Uterus (tissue), 3 donors: ENCODE measurements at regions not wholly inside any gene's neighbourhood (a gene's known extent, or its start where the extent isn't known, plus 50 kb on each side); places are given as distances from the start of the nearest gene placed in this dataset.
A peak's percentile ranks its signal among the peaks of the same experiment; 100 is the strongest.

Experiments
- DNase-seq, 2 donors: peaks; one replicate each; pipeline ENCODE4 v3.0.0-alpha.2; 2019 to 2020
- H3K27ac ChIP-seq, 2 donors: fragments of 200-600 bp; sonication (generic); 1 replicate in 1 of 2; 2 replicates in 1 of 2; pipeline ENCODE4 v1.5.1; 2016 to 2018
- H3K27me3 ChIP-seq, 2 donors: fragments of 200-600 bp; sonication (generic); one replicate each; pipeline ENCODE4 v1.5.1; 2018 to 2019; ENCODE audit warnings: control low read depth in 1 of 2
- H3K36me3 ChIP-seq, 2 donors: fragments of 200-600 bp; sonication (generic); one replicate each; pipeline ENCODE4 v1.5.1; 2019; ENCODE audit warnings: control low read depth in 1 of 2
- H3K4me1 ChIP-seq, 2 donors: fragments of 200-600 bp; sonication (generic); one replicate each; pipeline ENCODE4 v1.5.1; 2018 to 2019; ENCODE audit warnings: control low read depth in 1 of 2
- H3K4me3 ChIP-seq, 2 donors: fragments of 200-600 bp; sonication (generic); 1 replicate in 1 of 2; 2 replicates in 1 of 2; pipeline ENCODE4 v1.5.1; 2018 to 2019; ENCODE audit warnings: mild to moderate bottlenecking in 1 of 2
- H3K9me3 ChIP-seq, 2 donors: fragments of 200-600 bp; sonication (generic); one replicate each; pipeline ENCODE4 v1.5.1; 2019; ENCODE audit warnings: control low read depth in 1 of 2
- CTCF ChIP-seq, 4 experiments: fragments of 200-600 bp in 2 of 4; fragments of 450-650 bp in 2 of 4; sonication (generic) in 2 of 4; IDR thresholded peaks; one replicate each; pipeline ENCODE4 v1.5.1; 2016 to 2019; ENCODE audit warnings: antibody characterized with exemption in 4 of 4, mild to moderate bottlenecking in 2 of 4, moderate library complexity in 1 of 4
- POLR2A ChIP-seq, 2 donors: fragments of 450-650 bp; IDR thresholded peaks; one replicate each; pipeline ENCODE4 v1.6.1; 2016; ENCODE audit warnings: antibody characterized with exemption in 2 of 2, mild to moderate bottlenecking in 1 of 2, moderate library complexity in 1 of 2
- intact Hi-C: fragments of 100-400 bp; cut with DNase I; formaldehyde crosslinking; loops from one replicate; pipeline ENCODE4 v1.15.1; 2023; ENCODE audit warnings: low total_unique reads
- donor health status: DM: yes; HTN: yes; CAD: no.

- Histone ChIP-seq H3K4me1 (no peaks in the 10 kb centered on the region), H3K4me3 (no peak overlapping the region), H3K36me3 (no peaks in the 10 kb centered on the region), H3K9me3 (no peaks in the 10 kb centered on the region), H3K27me3 (no peaks in the 10 kb centered on the region), H3K27ac (no peak overlapping the region)
- TF ChIP-seq POLR2A (IDR thresholded peaks at IDR 0.05) (no peak), CTCF (IDR thresholded peaks at IDR 0.05) (no peak)
- DNase-seq, result no peak
- intact Hi-C loops, result no loop called here
Measured at GRCh38 chr3:152175528-152175889, 93.2 kb upstream of the MBNL1 start.

GRCh38 chr3:152176241-152176640 lies 92.5 kb upstream of the MBNL1 start:
- no peak for DNase-seq
- no peak overlapping the region for H3K4me3 ChIP-seq
- no peaks in the 10 kb centered on the region for H3K9me3 ChIP-seq
- no peak for TF ChIP-seq POLR2A (IDR thresholded peaks at IDR 0.05)
- TF ChIP-seq CTCF (IDR thresholded peaks at IDR 0.05), result no peak
- H3K36me3 ChIP-seq, result no peaks in the 10 kb centered on the region
- no peak overlapping the region for H3K27ac ChIP-seq
- intact Hi-C loops, result no loop called here
- H3K4me1 ChIP-seq, result no peaks in the 10 kb centered on the region
- H3K27me3 ChIP-seq, result no peaks in the 10 kb centered on the region

- no peaks in the 10 kb centered on the region for H3K9me3 ChIP-seq
- H3K27me3 ChIP-seq, result no peaks in the 10 kb centered on the region
- TF ChIP-seq CTCF (IDR thresholded peaks at IDR 0.05) (no peak), POLR2A (IDR thresholded peaks at IDR 0.05) (no peak)
- no peaks in the 10 kb centered on the region for H3K4me1 ChIP-seq
- H3K4me3 ChIP-seq, result no peak overlapping the region
- intact Hi-C loops, result no loop called here
- DNase-seq, result no peak
- H3K36me3 ChIP-seq, result no peaks in the 10 kb centered on the region
- no peak overlapping the region for H3K27ac ChIP-seq
Measured at GRCh38 chr3:152176998-152177397, 91.7 kb upstream of the MBNL1 start.

GRCh38 chr3:152177757-152178156 lies 91.0 kb upstream of the MBNL1 start:
- H3K27ac ChIP-seq, result no peak overlapping the region
- TF ChIP-seq CTCF (IDR thresholded peaks at IDR 0.05), result no peak
- no peak for TF ChIP-seq POLR2A (IDR thresholded peaks at IDR 0.05)
- intact Hi-C loops, result no loop called here
- no peaks in the 10 kb centered on the region for H3K36me3 ChIP-seq
- no peaks in the 10 kb centered on the region for H3K4me1 ChIP-seq
- no peak for DNase-seq
- no peak overlapping the region for H3K4me3 ChIP-seq
- H3K9me3 ChIP-seq, result no peaks in the 10 kb centered on the region
- H3K27me3 ChIP-seq, result no peaks in the 10 kb centered on the region

GRCh38 chr3:152183473-152183872 lies 85.3 kb upstream of the MBNL1 start:
- no peak for TF ChIP-seq POLR2A (IDR thresholded peaks at IDR 0.05)
- peak; percentile 25 to 37 (median 28) for TF ChIP-seq CTCF (IDR thresholded peaks at IDR 0.05)
- Histone ChIP-seq H3K36me3 (no peaks in the 10 kb centered on the region), H3K27ac (no peak overlapping the region), H3K4me1 (no peaks in the 10 kb centered on the region), H3K4me3 (no peak overlapping the region), H3K9me3 (no peaks in the 10 kb centered on the region), H3K27me3 (no peaks in the 10 kb centered on the region)
- intact Hi-C loops, result no loop called here
- peak; percentile 34 to 36 for DNase-seq
